Progenitor cell of endocrine pancreas (in vitro differentiated cells): ENCODE measurements at regions not wholly inside any gene's neighbourhood (a gene's known extent, or its start where the extent isn't known, plus 50 kb on each side); places are given as distances from the start of the nearest gene placed in this dataset.

Experiments
- DNase-seq: peaks from one replicate; pipeline ENCODE4 v3.0.0; 2021; ENCODE audit warnings: low spot score; ENCODE audit not compliant: unreplicated experiment
- H3K27ac Mint-ChIP-seq: 2 replicates; pipeline ENCODE4 v1.8.0; 2021; ENCODE audit warnings: mild to moderate bottlenecking, moderate library complexity, mixed read lengths
- H3K27me3 Mint-ChIP-seq: 2 replicates; pipeline ENCODE4 v1.8.0; 2021; ENCODE audit warnings: mixed read lengths
- H3K36me3 Mint-ChIP-seq: 2 replicates; pipeline ENCODE4 v1.8.0; 2022; ENCODE audit warnings: mixed read lengths; ENCODE audit not compliant: insufficient read depth
- H3K4me1 Mint-ChIP-seq: 2 replicates; pipeline ENCODE4 v1.8.0; 2021; ENCODE audit warnings: low read depth, mixed read lengths
- H3K4me3 Mint-ChIP-seq: 2 replicates; pipeline ENCODE4 v1.8.0; 2021; ENCODE audit warnings: low read depth, mild to moderate bottlenecking, moderate library complexity, mixed read lengths
- H3K9me3 Mint-ChIP-seq: 2 replicates; pipeline ENCODE4 v1.8.0; 2021; ENCODE audit warnings: low read depth, mixed read lengths
- CTCF ChIP-seq: fragments of 200-600 bp; sonication (generic); IDR thresholded peaks from one replicate; pipeline ENCODE4 v1.5.0; 2021; ENCODE audit warnings: antibody characterized with exemption, mild to moderate bottlenecking; ENCODE audit not compliant: unreplicated experiment

GRCh38 chr18:3333056-3333720 lies 71.3 kb downstream of the MYL12B start:
- Mint-ChIP-seq H3K9me3 (peaks cover 2% of the 10 kb centered on the region), H3K36me3 (no peaks in the 10 kb centered on the region), H3K4me1 (peaks cover 3% of the 10 kb centered on the region), H3K27me3 (no peaks in the 10 kb centered on the region), H3K27ac (no peak overlapping the region), H3K4me3 (no peak overlapping the region)
- TF ChIP-seq CTCF = no peak
- no peak for DNase-seq

GRCh38 chr18:3333721-3334386 lies 71.9 kb downstream of the MYL12B start:
- Mint-ChIP-seq H3K9me3 (peaks cover 2% of the 10 kb centered on the region), H3K36me3 (no peaks in the 10 kb centered on the region), H3K27me3 (no peaks in the 10 kb centered on the region), H3K27ac (no peak overlapping the region), H3K4me3 (no peak overlapping the region), H3K4me1 (peaks cover 3% of the 10 kb centered on the region)
- no peak for TF ChIP-seq CTCF
- no peak for DNase-seq

- Mint-ChIP-seq H3K4me3 (no peak overlapping the region), H3K27me3 (no peaks in the 10 kb centered on the region), H3K9me3 (peaks cover 3% of the 10 kb centered on the region), H3K27ac (no peak overlapping the region), H3K4me1 (peaks cover 1% of the 10 kb centered on the region), H3K36me3 (no peaks in the 10 kb centered on the region)
- DNase-seq = no peak
- no peak for TF ChIP-seq CTCF
These were observed 78.2 kb downstream of the MYL12B start for GRCh38 chr18:3340015-3340681.

GRCh38 chr18:3340682-3341097 lies 78.8 kb downstream of the MYL12B start:
- no peak for DNase-seq
- Mint-ChIP-seq H3K27ac (peak overlapping the region; percentile 13), H3K27me3 (no peaks in the 10 kb centered on the region), H3K4me3 (no peak overlapping the region), H3K4me1 (peaks cover 1% of the 10 kb centered on the region), H3K36me3 (no peaks in the 10 kb centered on the region), H3K9me3 (peaks cover 3% of the 10 kb centered on the region)
- TF ChIP-seq CTCF = no peak

- H3K27me3 Mint-ChIP-seq = peaks cover 2% of the 10 kb centered on the region
- peaks cover 3% of the 10 kb centered on the region for H3K9me3 Mint-ChIP-seq
- H3K4me3 Mint-ChIP-seq = no peak overlapping the region
- H3K4me1 Mint-ChIP-seq = peaks cover 1% of the 10 kb centered on the region
- no peaks in the 10 kb centered on the region for H3K36me3 Mint-ChIP-seq
- TF ChIP-seq CTCF = no peak
- no peak for DNase-seq
- H3K27ac Mint-ChIP-seq = no peak overlapping the region
These were observed 80.7 kb downstream of the MYL12B start for GRCh38 chr18:3342628-3343027.
